Right lobe of liver (tissue), 6 donors: ENCODE measurements at regions not wholly inside any gene's neighbourhood (a gene's known extent, or its start where the extent isn't known, plus 50 kb on each side); places are given as distances from the start of the nearest gene placed in this dataset.

Source experiments
- ATAC-seq, 4 donors: fragments of 200-7000 bp; cut with Tn5 transposase; one replicate each; pipeline ENCODE4 v1.9.1; 2020; ENCODE audit warnings: mild to moderate bottlenecking in 4 of 4, moderate library complexity in 4 of 4
- DNase-seq, 3 donors: peaks; one replicate each; pipeline ENCODE4 v3.0.0-alpha.2; 2020
- H3K27ac ChIP-seq, 3 donors: fragments of 200-600 bp; one replicate each; pipeline ENCODE4 v1.8.0; 2022
- H3K27me3 ChIP-seq, 2 donors: fragments of 200-600 bp; one replicate each; pipeline ENCODE4 v1.8.0; 2022
- H3K36me3 ChIP-seq, 4 donors: fragments of 200-600 bp; sonication (generic) in 1 of 4; one replicate each; pipeline versions ENCODE4 v1.5.1 to v1.8.0; 2017 to 2022; ENCODE audit warnings: control low read depth in 1 of 4
- H3K4me1 ChIP-seq, 4 donors: fragments of 200-600 bp; sonication (generic) in 1 of 4; one replicate each; pipeline versions ENCODE4 v1.5.1 to v1.8.0; 2017 to 2022; ENCODE audit warnings: control low read depth in 1 of 4
- H3K4me3 ChIP-seq, 3 donors: fragments of 200-600 bp; one replicate each; pipeline ENCODE4 v1.8.0; 2022
- H3K9me3 ChIP-seq, 4 donors: fragments of 200-600 bp; sonication (generic) in 1 of 4; one replicate each; pipeline versions ENCODE4 v1.5.1 to v1.8.0; 2017 to 2022; ENCODE audit warnings: control low read depth in 1 of 4
- CTCF ChIP-seq, 4 donors: fragments of 200-600 bp in 3 of 4; fragments of 450-650 bp in 1 of 4; IDR thresholded peaks; one replicate each; pipeline versions ENCODE4 v1.5.1 to v1.8.0; 2016 to 2022; ENCODE audit warnings: antibody characterized with exemption in 4 of 4, mild to moderate bottlenecking in 2 of 4
- POLR2A ChIP-seq: fragments of 450-650 bp; IDR thresholded peaks from one replicate; pipeline ENCODE4 v1.6.1; 2017; ENCODE audit warnings: antibody characterized with exemption, mild to moderate bottlenecking
- WGBS: methylation state at CpG from one replicate; pipeline ENCODE4 v1.1.6; 2018; ENCODE audit warnings: low coverage, low lambda C conversion rate; ENCODE audit not compliant: insufficient coverage; ENCODE audit errors: missing lambda C conversion rate; 5-methylcytosine and 5-hydroxymethylcytosine counted together
- intact Hi-C, 2 donors: fragments of 100-400 bp; cut with DNase I; formaldehyde crosslinking; loops; one replicate each; pipeline versions ENCODE4 v1.11.2 to v1.14.1; 2022
- donor health status: DM: no; HTN: yes; CAD: no.
- donor health status: DM: no; HTN: no; CAD: no.
- donor health status: DM: no; HTN: no; CAD: no.
- donor health status: DM: no; HTN: yes; CAD: no.
- donor health status: DM: no; HTN: yes; CAD: no.

- 61% methylated on average over 5 of the region's 5 CpGs for WGBS
- no peaks in the 10 kb centered on the region for H3K36me3 ChIP-seq
These were observed 292.7 kb downstream of the RNF144A start for GRCh38 chr2:7209757-7210555.

GRCh38 chr2:7210712-7211111 lies 293.5 kb downstream of the RNF144A start:
- WGBS = 60% methylated on average over 4 of the region's 4 CpGs
- H3K36me3 ChIP-seq = no peaks in the 10 kb centered on the region
- DNase-seq = no peak
- H3K4me3 ChIP-seq = no peak overlapping the region
- H3K27ac ChIP-seq = no peak overlapping the region
- H3K9me3 ChIP-seq = no peaks in the 10 kb centered on the region
- no peaks in the 10 kb centered on the region for H3K27me3 ChIP-seq
- TF ChIP-seq CTCF (IDR thresholded peaks at IDR 0.05) (no peak), POLR2A (no peak)
- H3K4me1 ChIP-seq = no peaks in the 10 kb centered on the region
- ATAC-seq = no peak
- intact Hi-C loops = no loop called here

More at GRCh38 chr2:7209757-7210555, 292.7 kb downstream of the RNF144A start:
- ATAC-seq (no peak), DNase-seq (no peak)
- Histone ChIP-seq H3K4me3 (no peak overlapping the region), H3K27ac (no peak overlapping the region), H3K4me1 (no peaks in the 10 kb centered on the region), H3K9me3 (no peaks in the 10 kb centered on the region), H3K27me3 (no peaks in the 10 kb centered on the region)
- intact Hi-C loops = no loop called here
- TF ChIP-seq POLR2A (no peak), CTCF (IDR thresholded peaks at IDR 0.05) (no peak)

- no peak for ATAC-seq
- 75% methylated on average over 1 of the region's 1 CpG for WGBS
- intact Hi-C loops = no loop called here
These were observed 308.6 kb downstream of the RNF144A start for GRCh38 chr2:7225848-7226247.

GRCh38 chr2:7226501-7226900 lies 309.3 kb downstream of the RNF144A start:
- H3K27ac ChIP-seq = no peak overlapping the region
- intact Hi-C loops = no loop called here
- DNase-seq (no peak), ATAC-seq (no peak)
- no peaks in the 10 kb centered on the region for H3K9me3 ChIP-seq
- H3K4me3 ChIP-seq = no peak overlapping the region
- WGBS = 9% methylated on average over 1 of the region's 1 CpG
- H3K4me1 ChIP-seq = no peaks in the 10 kb centered on the region
- no peaks in the 10 kb centered on the region for H3K36me3 ChIP-seq
- no peaks in the 10 kb centered on the region for H3K27me3 ChIP-seq
- no peak for TF ChIP-seq POLR2A
- TF ChIP-seq CTCF (IDR thresholded peaks at IDR 0.05) = no peak

More at GRCh38 chr2:7225848-7226247, 308.6 kb downstream of the RNF144A start:
- TF ChIP-seq CTCF (IDR thresholded peaks at IDR 0.05) (no peak), POLR2A (no peak)
- Histone ChIP-seq H3K9me3 (no peaks in the 10 kb centered on the region), H3K36me3 (no peaks in the 10 kb centered on the region), H3K4me3 (no peak overlapping the region), H3K4me1 (no peaks in the 10 kb centered on the region), H3K27ac (no peak overlapping the region), H3K27me3 (no peaks in the 10 kb centered on the region)
- DNase-seq = no peak
